GM12892 (cell line): ENCODE measurements at regions not wholly inside any gene's neighbourhood (a gene's known extent, or its start where the extent isn't known, plus 50 kb on each side); places are given as distances from the start of the nearest gene placed in this dataset.

ENCODE experiments used
- POLR2A ChIP-seq: IDR thresholded peaks from 2 replicates; pipeline ENCODE4 v1.6.1; 2011; ENCODE audit warnings: low read depth, low read length, control low read depth
- POLR2AphosphoS5 ChIP-seq: IDR thresholded peaks from 2 replicates; pipeline ENCODE4 v1.6.1; 2011; ENCODE audit warnings: low read depth, low read length, control low read depth

DNA sequence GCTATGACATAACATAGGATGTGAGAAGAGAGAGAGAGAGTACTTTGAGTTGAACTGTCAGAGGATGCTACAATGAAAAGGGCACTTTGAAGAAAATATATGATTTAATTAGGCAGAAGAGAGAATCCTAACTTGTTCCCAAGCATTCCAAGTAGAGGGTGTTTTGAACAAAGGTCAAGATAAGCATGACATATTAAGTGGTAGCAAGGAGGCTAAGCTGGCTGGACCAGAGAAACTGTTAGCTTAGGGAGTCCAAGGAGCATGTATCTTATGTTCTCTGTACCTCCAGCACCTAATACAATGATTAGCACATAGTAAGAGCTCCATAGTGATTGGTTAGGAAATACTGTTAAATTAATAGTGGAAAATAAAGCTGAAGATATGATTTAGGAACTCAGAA is 479.6 kb downstream of the TMEM135 start:
- no peak for TF ChIP-seq POLR2A
- no peak for TF ChIP-seq POLR2AphosphoS5
